Pancreas (tissue), 10 donors: ENCODE measurements at regions not wholly inside any gene's neighbourhood (a gene's known extent, or its start where the extent isn't known, plus 50 kb on each side); places are given as distances from the start of the nearest gene placed in this dataset.

Experiments
- ATAC-seq, 4 donors: fragments of 200-7000 bp; cut with Tn5 transposase; one replicate each; pipeline versions ENCODE4 v1.8.0 to v1.9.1; 2020; ENCODE audit warnings: mild to moderate bottlenecking in 4 of 4, moderate library complexity in 4 of 4
- DNase-seq, 6 donors: peaks; one replicate each; pipeline ENCODE4 v3.0.0-alpha.2; 2020
- FAIRE-seq: peaks from 2 replicates; lab custom pipeline; 2012; peaks lifted over from hg19 to GRCh38; lab: Jason Lieb, UNC
- H3K27ac ChIP-seq, 4 donors: fragments of 200-600 bp; sonication (generic); 1 replicate in 3 of 4; 2 replicates in 1 of 4; pipeline versions ENCODE4 v1.5.0 to v1.8.0; 2020
- H3K27me3 ChIP-seq, 4 donors: fragments of 200-600 bp; one replicate each; pipeline ENCODE4 v1.8.0; 2021
- H3K36me3 ChIP-seq, 3 donors: fragments of 200-600 bp; sonication (generic) in 1 of 3; one replicate each; pipeline versions ENCODE4 v1.5.0 to v1.8.0; 2020 to 2021
- H3K4me1 ChIP-seq, 3 donors: fragments of 200-600 bp; one replicate each; pipeline ENCODE4 v1.8.0; 2021
- H3K4me3 ChIP-seq, 4 donors: fragments of 200-600 bp; sonication (generic) in 2 of 4; one replicate each; pipeline versions ENCODE4 v1.5.0 to v1.8.0; 2020 to 2021
- H3K9me3 ChIP-seq, 4 donors: fragments of 200-600 bp; one replicate each; pipeline ENCODE4 v1.8.0; 2021
- WGBS, 2 donors: extraction: QIAGEN DNeasy Blood & Tissue Kit; methylation state at CpG; one replicate each; pipeline ENCODE4 v1.1.7; 2013; 5-methylcytosine and 5-hydroxymethylcytosine counted together
- intact Hi-C, 3 donors: fragments of 100-400 bp; cut with DNase I; formaldehyde crosslinking; loops; one replicate each; pipeline versions ENCODE4 v1.11.1 to v1.14.2; 2022
- TF ChIP-seq, protein P1 (sequence below), 4 donors: fragments of 200-600 bp; sonication (generic) in 3 of 4; IDR thresholded peaks; one replicate each; pipeline versions ENCODE4 v1.5.0 to v1.8.0; 2021; ENCODE audit warnings: antibody characterized with exemption in 4 of 4
- donor health status: healthy with polysubstance abuse.
- donor health status: DM: no; HTN: no; CAD: no; lungs with moderate emphysema.
- donor health status: DM: no; HTN: no; CAD: no.
- donor health status: control.
- donor health status: control.
- donor health status: Bipolar disorder and iron deficiency.
- donor health status: DM: yes; HTN: yes; CAD: no.
- donor health status: DM: no; HTN: no; CAD: no.
- donor health status: DM: no; HTN: no; CAD: no.
- donor health status: DM: yes; HTN: yes; CAD: no.

DNA sequence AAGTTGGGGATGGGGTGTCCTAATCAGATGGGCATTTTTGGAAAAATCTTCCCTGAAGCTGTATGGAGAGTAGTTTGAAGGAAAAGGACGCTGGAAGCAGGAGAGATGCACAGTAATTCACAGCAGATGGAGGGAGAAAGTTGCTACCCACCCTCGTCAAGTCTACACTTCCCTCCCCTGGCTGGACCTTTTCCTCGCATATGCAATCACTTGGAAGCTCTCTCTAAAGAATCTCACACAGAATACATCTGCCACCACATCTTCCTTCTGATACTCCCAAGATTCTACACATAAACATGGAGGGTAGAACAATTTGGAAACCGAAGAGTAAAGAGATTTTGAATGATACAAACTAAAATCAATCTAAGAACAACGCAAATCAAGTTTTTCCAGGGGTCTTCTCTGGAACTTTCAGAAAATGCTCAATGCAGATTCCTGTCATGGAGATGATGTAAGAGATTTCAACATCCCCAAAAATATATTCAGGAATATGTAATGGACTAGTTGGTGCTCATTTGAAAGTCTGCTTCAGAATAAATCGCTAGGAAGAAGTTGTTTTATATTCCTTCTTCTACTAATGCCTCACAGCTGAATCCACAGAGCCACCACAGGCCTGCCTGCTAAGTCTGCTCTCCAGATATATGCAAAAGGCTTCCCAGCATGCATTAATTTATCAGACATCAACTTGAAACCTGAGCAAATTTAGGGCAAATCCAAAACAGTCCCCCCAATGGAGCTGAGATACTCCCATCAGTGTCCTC lies 291.5 kb downstream of the LRATD1 start:
- DNase-seq (no peak), ATAC-seq (no peak), FAIRE-seq (no peak)
- Histone ChIP-seq H3K27me3 (no peaks in the 10 kb centered on the region), H3K27ac (no peak overlapping the region), H3K4me3 (no peak overlapping the region), H3K4me1 (no peaks in the 10 kb centered on the region), H3K9me3 (no peaks in the 10 kb centered on the region), H3K36me3 (no peaks in the 10 kb centered on the region)
- intact Hi-C loops = no loop called here
- TF ChIP-seq, protein P1, sequence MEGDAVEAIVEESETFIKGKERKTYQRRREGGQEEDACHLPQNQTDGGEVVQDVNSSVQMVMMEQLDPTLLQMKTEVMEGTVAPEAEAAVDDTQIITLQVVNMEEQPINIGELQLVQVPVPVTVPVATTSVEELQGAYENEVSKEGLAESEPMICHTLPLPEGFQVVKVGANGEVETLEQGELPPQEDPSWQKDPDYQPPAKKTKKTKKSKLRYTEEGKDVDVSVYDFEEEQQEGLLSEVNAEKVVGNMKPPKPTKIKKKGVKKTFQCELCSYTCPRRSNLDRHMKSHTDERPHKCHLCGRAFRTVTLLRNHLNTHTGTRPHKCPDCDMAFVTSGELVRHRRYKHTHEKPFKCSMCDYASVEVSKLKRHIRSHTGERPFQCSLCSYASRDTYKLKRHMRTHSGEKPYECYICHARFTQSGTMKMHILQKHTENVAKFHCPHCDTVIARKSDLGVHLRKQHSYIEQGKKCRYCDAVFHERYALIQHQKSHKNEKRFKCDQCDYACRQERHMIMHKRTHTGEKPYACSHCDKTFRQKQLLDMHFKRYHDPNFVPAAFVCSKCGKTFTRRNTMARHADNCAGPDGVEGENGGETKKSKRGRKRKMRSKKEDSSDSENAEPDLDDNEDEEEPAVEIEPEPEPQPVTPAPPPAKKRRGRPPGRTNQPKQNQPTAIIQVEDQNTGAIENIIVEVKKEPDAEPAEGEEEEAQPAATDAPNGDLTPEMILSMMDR (IDR thresholded peaks at IDR 0.05) = no peak
- 88 to 91% methylated on average over 6 of the region's 6 CpGs for WGBS, 2 donors

DNA sequence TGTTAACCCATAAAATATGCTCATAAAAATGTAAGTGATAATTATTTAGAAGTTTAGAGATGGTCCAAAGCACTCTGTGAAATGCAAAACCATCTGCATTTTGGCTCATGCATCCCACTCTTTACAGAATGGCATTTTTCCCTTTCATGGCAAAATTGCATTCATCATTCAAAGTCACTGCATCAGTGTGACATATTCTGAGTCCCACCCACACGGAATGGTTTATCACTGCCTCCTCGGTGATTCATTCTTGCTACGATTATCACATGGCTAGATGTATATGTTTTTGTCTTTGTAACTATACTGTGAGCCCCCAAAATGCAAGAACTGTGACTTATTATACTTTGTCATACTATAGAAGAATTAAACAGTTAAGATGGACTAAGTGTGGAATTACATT lies 293.0 kb downstream of the LRATD1 start:
- no peak for FAIRE-seq
- intact Hi-C loops = no loop called here
- TF ChIP-seq, protein P1 (IDR thresholded peaks at IDR 0.05) = no peak
- H3K27me3 ChIP-seq = no peaks in the 10 kb centered on the region
- no peaks in the 10 kb centered on the region for H3K9me3 ChIP-seq
- no peak overlapping the region for H3K27ac ChIP-seq
- H3K4me3 ChIP-seq = no peak overlapping the region
- ATAC-seq = no peak
- DNase-seq = no peak
- no peaks in the 10 kb centered on the region for H3K36me3 ChIP-seq
- no peaks in the 10 kb centered on the region for H3K4me1 ChIP-seq
- 93 to 96% methylated on average over 3 of the region's 3 CpGs for WGBS, 2 donors

GRCh38 chr2:14927021-14927564 lies 294.6 kb downstream of the LRATD1 start:
- H3K4me1 ChIP-seq = no peaks in the 10 kb centered on the region
- no peak for FAIRE-seq
- no peak overlapping the region for H3K27ac ChIP-seq
- DNase-seq = no peak
- H3K27me3 ChIP-seq = no peaks in the 10 kb centered on the region
- WGBS, 2 donors = 51 to 58% methylated on average over 5 of the region's 5 CpGs
- H3K36me3 ChIP-seq = no peaks in the 10 kb centered on the region
- H3K9me3 ChIP-seq = no peaks in the 10 kb centered on the region
- H3K4me3 ChIP-seq = no peak overlapping the region
- TF ChIP-seq, protein P1 (IDR thresholded peaks at IDR 0.05) = no peak
- ATAC-seq = no peak
- intact Hi-C loops = no loop called here

DNA sequence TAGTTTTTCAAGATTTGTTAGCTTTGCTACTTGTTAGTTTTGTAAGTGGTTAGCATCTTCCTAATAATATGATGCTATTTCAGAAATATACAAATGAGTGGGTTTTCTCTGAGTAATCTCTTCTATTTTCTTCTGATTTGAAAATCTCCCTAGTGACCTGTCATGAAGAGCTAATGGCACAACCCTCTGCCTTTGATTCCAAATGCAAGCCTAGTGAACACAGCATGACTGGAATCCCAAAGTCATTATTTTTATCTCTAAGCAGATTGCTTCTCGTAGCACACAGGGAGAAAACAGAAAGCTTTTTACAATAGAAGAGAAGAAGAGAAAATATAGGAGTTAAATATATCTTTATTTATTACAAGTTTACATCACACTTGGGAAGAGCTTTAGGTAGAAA lies 295.5 kb downstream of the LRATD1 start:
- Histone ChIP-seq H3K27ac (no peak overlapping the region), H3K36me3 (no peaks in the 10 kb centered on the region), H3K9me3 (no peaks in the 10 kb centered on the region), H3K4me1 (peaks cover 0 to 3% (median 2%) of the 10 kb centered on the region in 3 donors), H3K27me3 (no peaks in the 10 kb centered on the region), H3K4me3 (no peak overlapping the region)
- ATAC-seq (no peak), FAIRE-seq (no peak), DNase-seq (no peak)
- 63 to 67% methylated on average over 1 of the region's 1 CpG for WGBS, 2 donors
- TF ChIP-seq, protein P1 (IDR thresholded peaks at IDR 0.05) = no peak
- intact Hi-C loops = no loop called here

DNA sequence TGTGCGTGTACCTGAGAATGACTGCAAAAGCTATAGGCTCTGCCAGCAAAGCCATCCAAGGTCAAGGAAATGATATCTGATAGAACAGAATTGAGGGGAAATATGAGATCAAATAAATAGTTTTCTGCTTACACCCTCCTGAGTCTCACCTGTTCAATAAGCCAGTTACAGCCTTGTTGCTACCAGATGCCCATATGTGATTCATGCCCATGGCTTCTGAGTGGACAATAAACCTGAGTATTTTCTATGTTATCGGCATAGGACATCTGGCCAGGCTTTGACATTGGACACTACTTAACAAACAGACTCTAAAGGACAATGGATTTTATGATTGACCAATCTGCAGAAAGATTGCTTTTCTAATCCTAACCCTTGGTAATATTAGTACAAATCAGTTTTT lies 297.9 kb downstream of the LRATD1 start:
- Histone ChIP-seq H3K4me1 (peaks cover 4 to 7% (median 5%) of the 10 kb centered on the region in 3 donors), H3K27me3 (no peaks in the 10 kb centered on the region), H3K4me3 (no peak overlapping the region), H3K9me3 (no peaks in the 10 kb centered on the region), H3K27ac (no peak overlapping the region), H3K36me3 (no peaks in the 10 kb centered on the region)
- intact Hi-C loops = no loop called here
- DNase-seq (no peak), ATAC-seq (no peak), FAIRE-seq (no peak)
- 80 to 84% methylated on average over 2 of the region's 2 CpGs for WGBS, 2 donors
- TF ChIP-seq, protein P1 (IDR thresholded peaks at IDR 0.05) = no peak
